WTC11 (cell line): ENCODE measurements at regions not wholly inside any gene's neighbourhood (a gene's known extent, or its start where the extent isn't known, plus 50 kb on each side); places are given as distances from the start of the nearest gene placed in this dataset.

Experiments used
- ATAC-seq: fragments of 200-7000 bp; cut with Tn5 transposase; 2 replicates; pipeline ENCODE4 v1.10.0; 2021; ENCODE audit warnings: mild to moderate bottlenecking, moderate library complexity
- CTCF ChIA-PET: fragments of 300-600 bp; sonication (Branson Sonifier 250); formaldehyde crosslinking; loops from one replicate; lab custom pipeline; 2021; ENCODE audit warnings: antibody characterized with exemption; lab: Charles Lee
- POLR2A ChIA-PET: fragments of 350-600 bp; sonication (Branson Sonifier 250); formaldehyde crosslinking; loops from one replicate; lab custom pipeline; 2021; ENCODE audit warnings: antibody characterized with exemption; lab: Charles Lee
- DNase-seq: peaks from one replicate; pipeline ENCODE4 v3.0.0; 2021; ENCODE audit warnings: low spot score
- H3K27ac Mint-ChIP-seq: 2 replicates; pipeline ENCODE4 v1.8.0; 2021; ENCODE audit warnings: mixed read lengths
- H3K27me3 Mint-ChIP-seq: 2 replicates; pipeline ENCODE4 v1.8.0; 2021; ENCODE audit warnings: low read depth, mild to moderate bottlenecking, moderate library complexity, mixed read lengths
- H3K36me3 Mint-ChIP-seq: 2 replicates; pipeline ENCODE4 v1.8.0; 2021; ENCODE audit warnings: mixed read lengths
- H3K4me1 Mint-ChIP-seq: 2 replicates; pipeline ENCODE4 v1.8.0; 2022; ENCODE audit warnings: mixed read lengths
- H3K4me3 Mint-ChIP-seq: 2 replicates; pipeline ENCODE4 v1.8.0; 2021; ENCODE audit warnings: mild to moderate bottlenecking, moderate library complexity, mixed read lengths
- H3K9me3 Mint-ChIP-seq: 2 replicates; pipeline ENCODE4 v1.8.0; 2021; ENCODE audit warnings: mixed read lengths
- ELF4 ChIP-seq: sonication (generic); formaldehyde crosslinking; IDR thresholded peaks from 2 replicates; pipeline ENCODE4 v1.8.1; 2022; ENCODE audit warnings: low read depth, mild to moderate bottlenecking, moderate library complexity, missing genetic modification reagents
- EMX1 ChIP-seq: fragments of 250-450 bp; sonication (Bioruptor Pico); IDR thresholded peaks from 2 replicates; pipeline ENCODE4 v1.8.0; 2021; ENCODE audit warnings: mild to moderate bottlenecking
- GABPB1 ChIP-seq: sonication (generic); formaldehyde crosslinking; IDR thresholded peaks from 2 replicates; pipeline ENCODE4 v1.8.1; 2023; ENCODE audit warnings: mild to moderate bottlenecking, missing genetic modification reagents
- GTF2I ChIP-seq: fragments of 250-450 bp; sonication (Bioruptor Pico); conservative IDR thresholded peaks from 2 replicates; pipeline ENCODE4 v1.4.0; 2021; ENCODE audit warnings: mild to moderate bottlenecking
- NFE2L1 ChIP-seq: sonication (generic); formaldehyde crosslinking; IDR thresholded peaks from 2 replicates; pipeline ENCODE4 v1.8.1; 2023; ENCODE audit warnings: missing genetic modification reagents
- NR2C2 ChIP-seq: sonication (generic); formaldehyde crosslinking; IDR thresholded peaks from 2 replicates; pipeline ENCODE4 v1.8.0; 2022; ENCODE audit warnings: mild to moderate bottlenecking, missing genetic modification reagents
- RELA ChIP-seq: sonication (generic); formaldehyde crosslinking; IDR thresholded peaks from 2 replicates; pipeline ENCODE4 v1.8.1; 2022; ENCODE audit warnings: missing genetic modification reagents, mild to moderate bottlenecking, borderline replicate concordance
- SMAD3 ChIP-seq: sonication (generic); formaldehyde crosslinking; IDR thresholded peaks from 2 replicates; pipeline ENCODE4 v1.8.0; 2022; ENCODE audit warnings: missing genetic modification reagents, mild to moderate bottlenecking, borderline replicate concordance
- ZNF138 ChIP-seq: sonication (generic); formaldehyde crosslinking; conservative IDR thresholded peaks from 2 replicates; pipeline ENCODE4 v1.8.1; 2022; ENCODE audit warnings: mild to moderate bottlenecking, moderate library complexity, missing genetic modification reagents
- ZNF219 ChIP-seq: sonication (generic); formaldehyde crosslinking; IDR thresholded peaks from 2 replicates; pipeline ENCODE4 v1.8.0; 2023; ENCODE audit warnings: missing genetic modification reagents, mild to moderate bottlenecking, borderline replicate concordance
- ZNF423 ChIP-seq: fragments of 250-450 bp; sonication (Bioruptor Pico); IDR thresholded peaks from 2 replicates; pipeline ENCODE4 v2.1.2; 2022; ENCODE audit warnings: mild to moderate bottlenecking, moderate library complexity
- TF ChIP-seq, protein P1 (sequence below): fragments of 250-450 bp; sonication (Bioruptor Pico); IDR thresholded peaks from 2 replicates; pipeline ENCODE4 v1.9.0; 2021; ENCODE audit warnings: mild to moderate bottlenecking
- TF ChIP-seq, protein P2 (sequence below): fragments of 250-450 bp; sonication (Bioruptor Pico); conservative IDR thresholded peaks from 2 replicates; pipeline ENCODE4 v1.9.0; 2021; ENCODE audit warnings: mild to moderate bottlenecking
- TF ChIP-seq, protein P3 (sequence below): sonication (generic); formaldehyde crosslinking; IDR thresholded peaks from 2 replicates; pipeline ENCODE4 v1.8.1; 2022; ENCODE audit warnings: missing genetic modification reagents, borderline replicate concordance
- TF ChIP-seq, protein P4 (sequence below): sonication (generic); formaldehyde crosslinking; IDR thresholded peaks from 2 replicates; pipeline ENCODE4 v1.8.0; 2022; ENCODE audit warnings: mild to moderate bottlenecking, missing genetic modification reagents
- TF ChIP-seq, protein P5 (sequence below): sonication (generic); formaldehyde crosslinking; IDR thresholded peaks from 2 replicates; pipeline ENCODE4 v1.8.1; 2023; ENCODE audit warnings: mild to moderate bottlenecking, missing genetic modification reagents, moderate library complexity
- TF ChIP-seq, protein P6 (sequence below): sonication (generic); formaldehyde crosslinking; IDR thresholded peaks from 2 replicates; pipeline ENCODE4 v1.8.0; 2023; ENCODE audit warnings: missing genetic modification reagents
- TF ChIP-seq, protein P7 (sequence below): fragments of 250-450 bp; sonication (Bioruptor Pico); IDR thresholded peaks from 2 replicates; pipeline ENCODE4 v1.8.0; 2021; ENCODE audit warnings: mild to moderate bottlenecking
- TF ChIP-seq, protein P8 (sequence below): sonication (generic); formaldehyde crosslinking; IDR thresholded peaks from 2 replicates; pipeline ENCODE4 v1.8.0; 2022; ENCODE audit warnings: mild to moderate bottlenecking, missing genetic modification reagents
- TF ChIP-seq, protein P9 (sequence below): sonication (generic); formaldehyde crosslinking; IDR thresholded peaks from 2 replicates; pipeline ENCODE4 v1.8.0; 2023; ENCODE audit warnings: missing genetic modification reagents, mild to moderate bottlenecking, borderline replicate concordance

DNA sequence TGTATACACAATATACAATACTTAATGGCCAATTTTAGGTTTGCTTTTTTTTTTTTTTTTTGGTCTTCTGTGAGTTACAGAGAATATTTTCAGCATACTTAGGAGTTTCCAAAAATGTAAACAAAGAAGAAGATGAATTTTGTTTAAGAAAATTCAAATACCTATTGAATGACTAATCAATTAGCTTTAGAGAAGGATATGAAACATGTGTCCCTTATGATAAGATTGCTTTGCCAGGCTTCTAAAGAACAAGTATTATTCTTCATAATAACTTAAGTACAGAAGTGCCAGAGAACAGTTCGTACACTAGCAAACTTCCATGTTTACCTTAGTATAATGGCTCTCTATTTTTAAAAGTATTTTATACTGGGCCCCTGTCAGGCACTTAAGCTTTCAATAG, 1191.0 kb upstream of the NCAM2 start (continued):
- TF ChIP-seq, protein P1, sequence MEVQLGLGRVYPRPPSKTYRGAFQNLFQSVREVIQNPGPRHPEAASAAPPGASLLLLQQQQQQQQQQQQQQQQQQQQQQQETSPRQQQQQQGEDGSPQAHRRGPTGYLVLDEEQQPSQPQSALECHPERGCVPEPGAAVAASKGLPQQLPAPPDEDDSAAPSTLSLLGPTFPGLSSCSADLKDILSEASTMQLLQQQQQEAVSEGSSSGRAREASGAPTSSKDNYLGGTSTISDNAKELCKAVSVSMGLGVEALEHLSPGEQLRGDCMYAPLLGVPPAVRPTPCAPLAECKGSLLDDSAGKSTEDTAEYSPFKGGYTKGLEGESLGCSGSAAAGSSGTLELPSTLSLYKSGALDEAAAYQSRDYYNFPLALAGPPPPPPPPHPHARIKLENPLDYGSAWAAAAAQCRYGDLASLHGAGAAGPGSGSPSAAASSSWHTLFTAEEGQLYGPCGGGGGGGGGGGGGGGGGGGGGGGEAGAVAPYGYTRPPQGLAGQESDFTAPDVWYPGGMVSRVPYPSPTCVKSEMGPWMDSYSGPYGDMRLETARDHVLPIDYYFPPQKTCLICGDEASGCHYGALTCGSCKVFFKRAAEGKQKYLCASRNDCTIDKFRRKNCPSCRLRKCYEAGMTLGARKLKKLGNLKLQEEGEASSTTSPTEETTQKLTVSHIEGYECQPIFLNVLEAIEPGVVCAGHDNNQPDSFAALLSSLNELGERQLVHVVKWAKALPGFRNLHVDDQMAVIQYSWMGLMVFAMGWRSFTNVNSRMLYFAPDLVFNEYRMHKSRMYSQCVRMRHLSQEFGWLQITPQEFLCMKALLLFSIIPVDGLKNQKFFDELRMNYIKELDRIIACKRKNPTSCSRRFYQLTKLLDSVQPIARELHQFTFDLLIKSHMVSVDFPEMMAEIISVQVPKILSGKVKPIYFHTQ (CRISPR knock-in tag): no peak
- TF ChIP-seq GABPB1 (no peak), RELA (CRISPR knock-in tag) (no peak), NR2C2 (CRISPR knock-in tag) (no peak)
- TF ChIP-seq, protein P2, sequence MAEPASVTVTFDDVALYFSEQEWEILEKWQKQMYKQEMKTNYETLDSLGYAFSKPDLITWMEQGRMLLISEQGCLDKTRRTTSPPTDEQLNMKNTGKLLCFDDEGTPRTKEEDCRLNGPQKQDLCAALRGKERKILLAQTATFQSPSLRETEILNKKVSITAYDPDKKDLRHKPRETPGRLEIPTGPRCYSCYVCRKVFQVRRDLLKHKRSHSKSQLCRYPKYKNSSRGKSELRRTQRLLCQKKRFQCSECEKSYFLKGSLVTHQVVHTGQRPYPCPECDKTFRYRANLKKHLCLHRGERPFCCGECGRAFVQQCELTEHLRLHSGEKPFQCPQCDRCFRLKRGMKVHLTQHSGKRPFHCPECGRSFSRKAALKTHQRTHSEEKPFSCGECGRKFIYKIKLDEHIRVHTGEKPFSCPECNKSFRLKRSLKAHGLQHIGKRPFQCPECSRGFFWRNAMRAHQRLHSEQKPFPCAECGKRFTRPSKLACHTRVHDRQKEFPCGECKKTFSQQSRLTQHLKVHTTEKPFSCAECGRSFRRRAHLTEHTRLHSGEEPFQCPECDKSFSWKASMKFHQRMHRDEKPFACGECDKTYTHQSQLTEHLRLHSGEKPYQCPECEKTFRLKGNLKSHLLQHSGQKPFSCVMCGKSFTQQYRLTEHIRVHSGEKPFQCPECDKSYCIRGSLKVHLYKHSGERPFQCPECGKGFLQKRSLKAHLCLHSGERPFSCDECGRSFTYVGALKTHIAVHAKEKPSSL (CRISPR knock-in tag): no peak
- TF ChIP-seq, all 79 proteins: peak for 0

DNA sequence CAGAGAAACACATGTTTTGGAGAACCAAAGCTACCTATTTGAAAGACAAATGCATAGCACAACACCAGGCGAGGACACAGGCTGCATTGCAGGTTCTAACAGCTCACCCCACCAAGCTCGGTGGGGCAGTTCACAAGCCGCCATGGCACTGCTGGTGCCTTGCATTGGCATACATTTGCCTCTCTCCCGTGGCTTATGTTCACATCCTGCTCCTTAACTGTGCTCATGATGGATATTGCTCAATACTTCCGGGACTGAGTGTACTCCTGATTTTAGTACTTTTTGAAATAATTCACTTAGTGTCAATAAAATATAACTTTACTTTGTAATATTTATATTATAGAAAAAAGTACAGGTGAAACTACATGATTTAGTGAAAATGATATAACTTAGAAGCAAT, 1187.4 kb upstream of the NCAM2 start:
- H3K4me1 Mint-ChIP-seq: no peaks in the 10 kb centered on the region
- peaks cover 3% of the 10 kb centered on the region for H3K9me3 Mint-ChIP-seq
- ATAC-seq: no peak; the same call in 1 of the 2 replicates
- no peak overlapping the region for H3K4me3 Mint-ChIP-seq
- CTCF ChIA-PET: no interaction called here
- POLR2A ChIA-PET: no interaction called here
- no peaks in the 10 kb centered on the region for H3K36me3 Mint-ChIP-seq
- DNase-seq: no peak
- H3K27ac Mint-ChIP-seq: no peak overlapping the region
- no peaks in the 10 kb centered on the region for H3K27me3 Mint-ChIP-seq
- TF ChIP-seq ELF4 (no peak), EMX1 (CRISPR knock-in tag) (no peak), NFE2L1 (no peak), ZNF138 (CRISPR knock-in tag) (no peak), SMAD3 (no peak), ZNF423 (no peak), ZNF219 (CRISPR knock-in tag) (no peak), GTF2I (CRISPR knock-in tag) (no peak), RELA (CRISPR knock-in tag) (no peak)
- TF ChIP-seq, protein P3, sequence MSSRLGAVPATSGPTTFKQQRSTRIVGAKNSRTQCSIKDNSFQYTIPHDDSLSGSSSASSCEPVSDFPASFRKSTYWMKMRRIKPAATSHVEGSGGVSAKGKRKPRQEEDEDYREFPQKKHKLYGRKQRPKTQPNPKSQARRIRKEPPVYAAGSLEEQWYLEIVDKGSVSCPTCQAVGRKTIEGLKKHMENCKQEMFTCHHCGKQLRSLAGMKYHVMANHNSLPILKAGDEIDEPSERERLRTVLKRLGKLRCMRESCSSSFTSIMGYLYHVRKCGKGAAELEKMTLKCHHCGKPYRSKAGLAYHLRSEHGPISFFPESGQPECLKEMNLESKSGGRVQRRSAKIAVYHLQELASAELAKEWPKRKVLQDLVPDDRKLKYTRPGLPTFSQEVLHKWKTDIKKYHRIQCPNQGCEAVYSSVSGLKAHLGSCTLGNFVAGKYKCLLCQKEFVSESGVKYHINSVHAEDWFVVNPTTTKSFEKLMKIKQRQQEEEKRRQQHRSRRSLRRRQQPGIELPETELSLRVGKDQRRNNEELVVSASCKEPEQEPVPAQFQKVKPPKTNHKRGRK (CRISPR knock-in tag): no peak
- TF ChIP-seq, protein P4, sequence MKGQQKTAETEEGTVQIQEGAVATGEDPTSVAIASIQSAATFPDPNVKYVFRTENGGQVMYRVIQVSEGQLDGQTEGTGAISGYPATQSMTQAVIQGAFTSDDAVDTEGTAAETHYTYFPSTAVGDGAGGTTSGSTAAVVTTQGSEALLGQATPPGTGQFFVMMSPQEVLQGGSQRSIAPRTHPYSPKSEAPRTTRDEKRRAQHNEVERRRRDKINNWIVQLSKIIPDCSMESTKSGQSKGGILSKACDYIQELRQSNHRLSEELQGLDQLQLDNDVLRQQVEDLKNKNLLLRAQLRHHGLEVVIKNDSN: no peak
- TF ChIP-seq, protein P5, sequence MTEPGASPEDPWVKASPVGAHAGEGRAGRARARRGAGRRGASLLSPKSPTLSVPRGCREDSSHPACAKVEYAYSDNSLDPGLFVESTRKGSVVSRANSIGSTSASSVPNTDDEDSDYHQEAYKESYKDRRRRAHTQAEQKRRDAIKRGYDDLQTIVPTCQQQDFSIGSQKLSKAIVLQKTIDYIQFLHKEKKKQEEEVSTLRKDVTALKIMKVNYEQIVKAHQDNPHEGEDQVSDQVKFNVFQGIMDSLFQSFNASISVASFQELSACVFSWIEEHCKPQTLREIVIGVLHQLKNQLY (CRISPR knock-in tag): no peak
- TF ChIP-seq, protein P6, sequence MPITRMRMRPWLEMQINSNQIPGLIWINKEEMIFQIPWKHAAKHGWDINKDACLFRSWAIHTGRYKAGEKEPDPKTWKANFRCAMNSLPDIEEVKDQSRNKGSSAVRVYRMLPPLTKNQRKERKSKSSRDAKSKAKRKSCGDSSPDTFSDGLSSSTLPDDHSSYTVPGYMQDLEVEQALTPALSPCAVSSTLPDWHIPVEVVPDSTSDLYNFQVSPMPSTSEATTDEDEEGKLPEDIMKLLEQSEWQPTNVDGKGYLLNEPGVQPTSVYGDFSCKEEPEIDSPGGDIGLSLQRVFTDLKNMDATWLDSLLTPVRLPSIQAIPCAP (CRISPR knock-in tag): no peak
- TF ChIP-seq, protein P7, sequence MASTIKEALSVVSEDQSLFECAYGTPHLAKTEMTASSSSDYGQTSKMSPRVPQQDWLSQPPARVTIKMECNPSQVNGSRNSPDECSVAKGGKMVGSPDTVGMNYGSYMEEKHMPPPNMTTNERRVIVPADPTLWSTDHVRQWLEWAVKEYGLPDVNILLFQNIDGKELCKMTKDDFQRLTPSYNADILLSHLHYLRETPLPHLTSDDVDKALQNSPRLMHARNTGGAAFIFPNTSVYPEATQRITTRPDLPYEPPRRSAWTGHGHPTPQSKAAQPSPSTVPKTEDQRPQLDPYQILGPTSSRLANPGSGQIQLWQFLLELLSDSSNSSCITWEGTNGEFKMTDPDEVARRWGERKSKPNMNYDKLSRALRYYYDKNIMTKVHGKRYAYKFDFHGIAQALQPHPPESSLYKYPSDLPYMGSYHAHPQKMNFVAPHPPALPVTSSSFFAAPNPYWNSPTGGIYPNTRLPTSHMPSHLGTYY (CRISPR knock-in tag): no peak
- TF ChIP-seq, protein P8, sequence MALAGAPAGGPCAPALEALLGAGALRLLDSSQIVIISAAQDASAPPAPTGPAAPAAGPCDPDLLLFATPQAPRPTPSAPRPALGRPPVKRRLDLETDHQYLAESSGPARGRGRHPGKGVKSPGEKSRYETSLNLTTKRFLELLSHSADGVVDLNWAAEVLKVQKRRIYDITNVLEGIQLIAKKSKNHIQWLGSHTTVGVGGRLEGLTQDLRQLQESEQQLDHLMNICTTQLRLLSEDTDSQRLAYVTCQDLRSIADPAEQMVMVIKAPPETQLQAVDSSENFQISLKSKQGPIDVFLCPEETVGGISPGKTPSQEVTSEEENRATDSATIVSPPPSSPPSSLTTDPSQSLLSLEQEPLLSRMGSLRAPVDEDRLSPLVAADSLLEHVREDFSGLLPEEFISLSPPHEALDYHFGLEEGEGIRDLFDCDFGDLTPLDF (CRISPR knock-in tag): no peak
- TF ChIP-seq, protein P9, sequence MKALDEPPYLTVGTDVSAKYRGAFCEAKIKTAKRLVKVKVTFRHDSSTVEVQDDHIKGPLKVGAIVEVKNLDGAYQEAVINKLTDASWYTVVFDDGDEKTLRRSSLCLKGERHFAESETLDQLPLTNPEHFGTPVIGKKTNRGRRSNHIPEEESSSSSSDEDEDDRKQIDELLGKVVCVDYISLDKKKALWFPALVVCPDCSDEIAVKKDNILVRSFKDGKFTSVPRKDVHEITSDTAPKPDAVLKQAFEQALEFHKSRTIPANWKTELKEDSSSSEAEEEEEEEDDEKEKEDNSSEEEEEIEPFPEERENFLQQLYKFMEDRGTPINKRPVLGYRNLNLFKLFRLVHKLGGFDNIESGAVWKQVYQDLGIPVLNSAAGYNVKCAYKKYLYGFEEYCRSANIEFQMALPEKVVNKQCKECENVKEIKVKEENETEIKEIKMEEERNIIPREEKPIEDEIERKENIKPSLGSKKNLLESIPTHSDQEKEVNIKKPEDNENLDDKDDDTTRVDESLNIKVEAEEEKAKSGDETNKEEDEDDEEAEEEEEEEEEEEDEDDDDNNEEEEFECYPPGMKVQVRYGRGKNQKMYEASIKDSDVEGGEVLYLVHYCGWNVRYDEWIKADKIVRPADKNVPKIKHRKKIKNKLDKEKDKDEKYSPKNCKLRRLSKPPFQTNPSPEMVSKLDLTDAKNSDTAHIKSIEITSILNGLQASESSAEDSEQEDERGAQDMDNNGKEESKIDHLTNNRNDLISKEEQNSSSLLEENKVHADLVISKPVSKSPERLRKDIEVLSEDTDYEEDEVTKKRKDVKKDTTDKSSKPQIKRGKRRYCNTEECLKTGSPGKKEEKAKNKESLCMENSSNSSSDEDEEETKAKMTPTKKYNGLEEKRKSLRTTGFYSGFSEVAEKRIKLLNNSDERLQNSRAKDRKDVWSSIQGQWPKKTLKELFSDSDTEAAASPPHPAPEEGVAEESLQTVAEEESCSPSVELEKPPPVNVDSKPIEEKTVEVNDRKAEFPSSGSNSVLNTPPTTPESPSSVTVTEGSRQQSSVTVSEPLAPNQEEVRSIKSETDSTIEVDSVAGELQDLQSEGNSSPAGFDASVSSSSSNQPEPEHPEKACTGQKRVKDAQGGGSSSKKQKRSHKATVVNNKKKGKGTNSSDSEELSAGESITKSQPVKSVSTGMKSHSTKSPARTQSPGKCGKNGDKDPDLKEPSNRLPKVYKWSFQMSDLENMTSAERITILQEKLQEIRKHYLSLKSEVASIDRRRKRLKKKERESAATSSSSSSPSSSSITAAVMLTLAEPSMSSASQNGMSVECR: no peak
